Panc1 (cell line): ENCODE measurements at regions not wholly inside any gene's neighbourhood (a gene's known extent, or its start where the extent isn't known, plus 50 kb on each side); places are given as distances from the start of the nearest gene placed in this dataset.

Source experiments
- ATAC-seq: fragments of 200-7000 bp; cut with Tn5 transposase; 2 replicates; pipeline ENCODE4 v1.9.1; 2020; ENCODE audit warnings: mild to moderate bottlenecking, moderate library complexity
- BruUV-seq: library from RNA; stranded (reverse); fragments of 400-500 nt; replicated peaks from 2 replicates; lab custom pipeline; 2021; lab: Mats Ljungman, UMichigan
- CTCF ChIA-PET: fragments of 300-600 bp; sonication (Branson Sonifier 250); formaldehyde crosslinking; loops from one replicate; lab custom pipeline; 2022; ENCODE audit warnings: antibody characterized with exemption; lab: Charles Lee
- POLR2A ChIA-PET: fragments of 300-600 bp; sonication (Branson Sonifier 250); formaldehyde crosslinking; loops from one replicate; lab custom pipeline; 2022; ENCODE audit warnings: antibody characterized with exemption; lab: Charles Lee
- DNase-seq: peaks from one replicate; pipeline ENCODE4 v3.0.0-alpha.2; 2010; ENCODE audit warnings: low read depth, low spot score
- H3K27ac ChIP-seq: 2 replicates; pipeline ENCODE4 v1.5.1; 2011; ENCODE audit warnings: mild to moderate bottlenecking, low read length, inconsistent platforms
- H3K27me3 ChIP-seq: fragments of 200-500 bp; sonication (Bioruptor generic); 2 replicates; pipeline ENCODE4 v1.6.0; 2014; ENCODE audit warnings: low read length, inconsistent platforms; ENCODE audit not compliant: control insufficient read depth, insufficient read depth
- H3K36me3 ChIP-seq: fragments of 200-500 bp; sonication (Bioruptor generic); 2 replicates; pipeline ENCODE4 v1.5.1; 2014; ENCODE audit warnings: inconsistent platforms, mild to moderate bottlenecking, low read length, moderate library complexity; ENCODE audit not compliant: control insufficient read depth, insufficient read depth
- H3K4me1 ChIP-seq: 2 replicates; pipeline ENCODE4 v1.5.1; 2011; ENCODE audit warnings: inconsistent platforms, mild to moderate bottlenecking, low read length, moderate library complexity; ENCODE audit not compliant: control insufficient read depth, insufficient read depth
- H3K4me3 ChIP-seq, 2 experiments: 2 replicates each; pipeline ENCODE4 v1.5.1; 2011 to 2012; ENCODE audit warnings: low read depth in 2 of 2, low read length in 2 of 2, mild to moderate bottlenecking in 2 of 2, inconsistent platforms in 1 of 2, moderate library complexity in 1 of 2
- H3K9me3 ChIP-seq: fragments of 200-500 bp; sonication (Bioruptor generic); 2 replicates; pipeline ENCODE4 v1.5.1; 2014; ENCODE audit warnings: low read depth, mild to moderate bottlenecking, inconsistent platforms, low read length, moderate library complexity; ENCODE audit not compliant: control insufficient read depth, insufficient read depth
- CTCF ChIP-seq: fragments of 450-650 bp; IDR thresholded peaks from 2 replicates; pipeline ENCODE4 v1.5.1; 2017; ENCODE audit warnings: mild to moderate bottlenecking
- POLR2AphosphoS5 ChIP-seq: IDR thresholded peaks from 2 replicates; pipeline ENCODE4 v1.6.1; 2012; ENCODE audit warnings: mild to moderate bottlenecking, low read depth, low read length, moderate library complexity
- REST ChIP-seq, 2 experiments: IDR thresholded peaks; 2 replicates each; pipeline ENCODE4 v1.6.1; 2011 to 2012; ENCODE audit warnings: low read depth in 2 of 2, control low read depth in 1 of 2, low read length in 1 of 2, mild to moderate bottlenecking in 1 of 2, moderate library complexity in 1 of 2; ENCODE audit not compliant: insufficient read depth in 1 of 2
- SIN3A ChIP-seq: IDR thresholded peaks from 2 replicates; pipeline ENCODE4 v1.6.1; 2012; ENCODE audit warnings: low read depth, mild to moderate bottlenecking, low read length, moderate library complexity, borderline replicate concordance; ENCODE audit not compliant: insufficient read depth
- TCF7L2 ChIP-seq: IDR thresholded peaks from 2 replicates; pipeline ENCODE4 v1.6.1; 2011; ENCODE audit warnings: mild to moderate bottlenecking, low read depth, low read length, inconsistent platforms
- in situ Hi-C: cut with HindIII; loops from 2 replicates; pipeline ENCODE4 v1.10.0; 2016; ENCODE audit warnings: low sequenced_read_pairs, low pct_unique_long_range_greater_than_20kb
- intact Hi-C: fragments of 100-400 bp; cut with micrococcal nuclease; formaldehyde crosslinking; loops from one replicate; pipeline ENCODE4 v1.10.0; 2022; ENCODE audit not compliant: unreplicated experiment

- no peaks in the 10 kb centered on the region for H3K9me3 ChIP-seq
- ChIA-PET CTCF (no interaction called here), POLR2A (no interaction called here)
- ATAC-seq (no peak), DNase-seq (no peak)
- TF ChIP-seq SIN3A (no peak), POLR2AphosphoS5 (no peak), CTCF (no peak), REST (IDR thresholded peaks at IDR 0.05; ENCODE audit: insufficient read depth in 1 of 2, low read depth in 2 of 2, low read length in 1 of 2) (no peak), TCF7L2 (no peak)
- no peak overlapping the region for H3K4me3 ChIP-seq
- BruUV-seq: no TSS peak
- in situ Hi-C loops (no loop called here), intact Hi-C loops (no loop called here)
- H3K4me1 ChIP-seq: no peaks in the 10 kb centered on the region
- H3K36me3 ChIP-seq: no peaks in the 10 kb centered on the region
- no peak overlapping the region for H3K27ac ChIP-seq
- no peaks in the 10 kb centered on the region; the same call in 1 of the 2 replicates for H3K27me3 ChIP-seq
Observed at GRCh38 chr1:4965346-4966075, 311.1 kb downstream of the AJAP1 start.

- Histone ChIP-seq H3K4me1 (no peaks in the 10 kb centered on the region), H3K27me3 (no peaks in the 10 kb centered on the region; the same call in 1 of the 2 replicates), H3K27ac (no peak overlapping the region), H3K4me3 (no peak overlapping the region), H3K36me3 (no peaks in the 10 kb centered on the region), H3K9me3 (no peaks in the 10 kb centered on the region)
- intact Hi-C loops: no loop called here
- ChIA-PET CTCF (no interaction called here), POLR2A (no interaction called here)
- DNase-seq: no peak
- TF ChIP-seq CTCF (no peak), SIN3A (no peak), TCF7L2 (no peak), REST (IDR thresholded peaks at IDR 0.05; ENCODE audit: insufficient read depth in 1 of 2, low read depth in 2 of 2, low read length in 1 of 2) (no peak), POLR2AphosphoS5 (no peak)
- in situ Hi-C loops: no loop called here
- no peak for ATAC-seq
- BruUV-seq: no TSS peak
Observed at GRCh38 chr1:4964634-4965345, 310.4 kb downstream of the AJAP1 start.
